ENCODE measurements at regions not wholly inside any gene's neighbourhood (a gene's known extent, or its start where the extent isn't known, plus 50 kb on each side); places are given as distances from the start of the nearest gene placed in this dataset.
A peak's percentile ranks its signal among the peaks of the same experiment; 100 is the strongest.

GRCh38 chr13:74191410-74191809 is 57.2 kb upstream of the KLF12 start:
- TF ChIP-seq JUND (CRISPR knock-in tag; IDR thresholded peaks at IDR 0.05) (no peak), MAX (IDR thresholded peaks at IDR 0.05) (no peak), MXD4 (CRISPR knock-in tag; IDR thresholded peaks at IDR 0.05) (no peak)
- no peak overlapping the region for H3K4me2 ChIP-seq (ENCODE audit: low read depth, low read length)
- H3K9me3 ChIP-seq (ENCODE audit: low read length), result no peaks in the 10 kb centered on the region
- no peaks in the 10 kb centered on the region for H3K27me3 ChIP-seq (ENCODE audit: control insufficient read depth in 1 of 2, insufficient read depth in 2 of 2, low read length in 2 of 2)
- no peaks in the 10 kb centered on the region for H3K36me3 ChIP-seq (replicated peaks in 1 of 2; ENCODE audit: control insufficient read depth in 1 of 2, insufficient read depth in 2 of 2, low read length in 2 of 2)
- ATAC-seq (no peak), FAIRE-seq (no peak), DNase-seq (ENCODE audit: low spot score) (no peak)
- no peak overlapping the region for H3K9ac ChIP-seq (ENCODE audit: insufficient read depth, low read depth, low read length)
- intact Hi-C loops (cut with micrococcal nuclease; ENCODE audit: unreplicated experiment), result no loop called here
- 0 out of 2 replicates have a peak, but pooled peaks cover 8% of the 10 kb centered on the region for H3K4me1 ChIP-seq (ENCODE audit: insufficient read depth, low read length)
- no peak overlapping the region for H3K27ac ChIP-seq (ENCODE audit: extremely low read length, insufficient read depth, low read length)
- in situ Hi-C loops (cut with HindIII; ENCODE audit: extremely low pct_ligation_motif_present, low pct_unique_long_range_greater_than_20kb), result no loop called here
- WGBS (ENCODE audit: low lambda C conversion rate), result 66% methylated on average over 3 of the region's 3 CpGs
- no peak overlapping the region for H3K4me3 ChIP-seq (replicated peaks in 1 of 3; ENCODE audit: insufficient read depth in 1 of 3, low read depth in 2 of 3, low read length in 3 of 3)
- CTCF ChIA-PET (ENCODE audit: low intra/inter-chr PET ratio, low total read pairs), result no interaction called here
- H2AFZ ChIP-seq (ENCODE audit: low read length), result no peak overlapping the region
- no peaks in the 10 kb centered on the region for H4K20me1 ChIP-seq (ENCODE audit: insufficient read depth, low read length)
- POLR2A ChIA-PET, result no interaction called here
- H3K79me2 ChIP-seq (ENCODE audit: insufficient read depth, low read length), result no peaks in the 10 kb centered on the region
- no TSS peak for BruUV-seq (replicated peaks)

- ChIA-PET POLR2A (no interaction called here), CTCF (ENCODE audit: low intra/inter-chr PET ratio, low total read pairs) (no interaction called here)
- intact Hi-C loops (cut with micrococcal nuclease; ENCODE audit: unreplicated experiment), result no loop called here
- H2AFZ ChIP-seq (ENCODE audit: low read length), result no peak overlapping the region
- H3K9me3 ChIP-seq (ENCODE audit: low read length), result no peaks in the 10 kb centered on the region
- H3K36me3 ChIP-seq (replicated peaks in 1 of 2; ENCODE audit: control insufficient read depth in 1 of 2, insufficient read depth in 2 of 2, low read length in 2 of 2), result no peaks in the 10 kb centered on the region
- H3K4me1 ChIP-seq (ENCODE audit: insufficient read depth, low read length), result 0 out of 2 replicates have a peak, but pooled peaks cover 8% of the 10 kb centered on the region
- no peak overlapping the region for H3K4me3 ChIP-seq (replicated peaks in 1 of 3; ENCODE audit: insufficient read depth in 1 of 3, low read depth in 2 of 3, low read length in 3 of 3)
- no peaks in the 10 kb centered on the region for H3K79me2 ChIP-seq (ENCODE audit: insufficient read depth, low read length)
- in situ Hi-C loops (cut with HindIII; ENCODE audit: extremely low pct_ligation_motif_present, low pct_unique_long_range_greater_than_20kb), result no loop called here
- ATAC-seq (no peak), DNase-seq (ENCODE audit: low spot score) (no peak), FAIRE-seq (no peak)
- TF ChIP-seq ZNF7 (CRISPR knock-in tag; IDR thresholded peaks at IDR 0.05) (no peak), MAFF (IDR thresholded peaks at IDR 0.05; ENCODE audit: low read depth, low read length) (0 out of 2 replicates have a peak, but pooled peaks have one; percentile 28), KLF6 (CRISPR knock-in tag; IDR thresholded peaks at IDR 0.05) (no peak), ZBTB7A (CRISPR knock-in tag; IDR thresholded peaks at IDR 0.05) (no peak), NR2F2 (IDR thresholded peaks at IDR 0.05; ENCODE audit: borderline replicate concordance, low read depth) (no peak), CHCHD3 (CRISPR knock-in tag; IDR thresholded peaks at IDR 0.05) (no peak), ZNF251 (CRISPR knock-in tag; IDR thresholded peaks at IDR 0.05) (no peak), STAG1 (CRISPR knock-in tag; IDR thresholded peaks at IDR 0.05) (no peak), ETV6 (CRISPR knock-in tag; conservative IDR thresholded peaks at IDR 0.05) (no peak), ATF1 (CRISPR knock-in tag; IDR thresholded peaks at IDR 0.05) (no peak), MAFK (conservative IDR thresholded peaks at IDR 0.05 in 1 of 2, IDR thresholded peaks at IDR 0.05 in 1 of 2; ENCODE audit: low read length in 2 of 2) (peak in 1 of 2 experiments; percentile 45; a peak in 1 of 4 replicates)
- TF ChIP-seq, protein P1, sequence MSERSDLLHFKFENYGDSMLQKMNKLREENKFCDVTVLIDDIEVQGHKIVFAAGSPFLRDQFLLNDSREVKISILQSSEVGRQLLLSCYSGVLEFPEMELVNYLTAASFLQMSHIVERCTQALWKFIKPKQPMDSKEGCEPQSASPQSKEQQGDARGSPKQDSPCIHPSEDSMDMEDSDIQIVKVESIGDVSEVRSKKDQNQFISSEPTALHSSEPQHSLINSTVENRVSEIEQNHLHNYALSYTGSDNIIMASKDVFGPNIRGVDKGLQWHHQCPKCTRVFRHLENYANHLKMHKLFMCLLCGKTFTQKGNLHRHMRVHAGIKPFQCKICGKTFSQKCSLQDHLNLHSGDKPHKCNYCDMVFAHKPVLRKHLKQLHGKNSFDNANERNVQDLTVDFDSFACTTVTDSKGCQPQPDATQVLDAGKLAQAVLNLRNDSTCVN (CRISPR knock-in tag; IDR thresholded peaks at IDR 0.05; ENCODE audit: borderline replicate concordance), result no peak
- H3K27me3 ChIP-seq (ENCODE audit: control insufficient read depth in 1 of 2, insufficient read depth in 2 of 2, low read length in 2 of 2), result no peaks in the 10 kb centered on the region
- WGBS (ENCODE audit: low lambda C conversion rate), result 62% methylated on average over 1 of the region's 1 CpG
- no peak overlapping the region for H3K9ac ChIP-seq (ENCODE audit: insufficient read depth, low read depth, low read length)
- H3K27ac ChIP-seq (ENCODE audit: extremely low read length, insufficient read depth, low read length), result no peak overlapping the region
- H3K4me2 ChIP-seq (ENCODE audit: low read depth, low read length), result no peak overlapping the region
- BruUV-seq (replicated peaks), result no TSS peak
- H4K20me1 ChIP-seq (ENCODE audit: insufficient read depth, low read length), result no peaks in the 10 kb centered on the region
Measured at GRCh38 chr13:74190999-74191398, 56.8 kb upstream of the KLF12 start.
